ENCODE measurements at regions not wholly inside any gene's neighbourhood (a gene's known extent, or its start where the extent isn't known, plus 50 kb on each side); places are given as distances from the start of the nearest gene placed in this dataset.

GRCh38 chr13:69619651-69620050 is 488.0 kb upstream of the ATXN8OS start:
- intact Hi-C loops (cut with micrococcal nuclease; ENCODE audit: unreplicated experiment) = no loop called here
- Histone ChIP-seq H3K36me3 (ENCODE audit: control insufficient read depth, insufficient read depth, low read length) (no peaks in the 10 kb centered on the region), H3K4me1 (no peaks in the 10 kb centered on the region), H3K9me3 (no peaks in the 10 kb centered on the region), H3K27me3 (replicated peaks; ENCODE audit: control insufficient read depth, insufficient read depth, low read length) (no peaks in the 10 kb centered on the region), H3K4me3 (ENCODE audit: low read depth, low read length) (no peak overlapping the region)
- DNase-seq = no peak
- H3K27ac Mint-ChIP-seq (ENCODE audit: unreplicated experiment) = no peak overlapping the region
- no TSS peak for BruUV-seq (replicated peaks)
- no peaks in the 10 kb centered on the region for H3K9me3 Mint-ChIP-seq (ENCODE audit: unreplicated experiment)
- ChIA-PET CTCF (no interaction called here), POLR2A (no interaction called here)
- H3K4me3 Mint-ChIP-seq (ENCODE audit: unreplicated experiment) = no peak overlapping the region
- H3K27me3 Mint-ChIP-seq (ENCODE audit: insufficient read depth, unreplicated experiment) = no peaks in the 10 kb centered on the region
- no peaks in the 10 kb centered on the region for H3K36me3 Mint-ChIP-seq (ENCODE audit: insufficient read depth, unreplicated experiment)
- TF ChIP-seq CTCF (IDR thresholded peaks at IDR 0.05; ENCODE audit: insufficient read depth in 1 of 2, low read depth in 1 of 2, low read length in 1 of 2, severe bottlenecking in 1 of 2, unreplicated experiment in 1 of 2) = no peak
- no peaks in the 10 kb centered on the region for H3K4me1 Mint-ChIP-seq (ENCODE audit: low read depth, unreplicated experiment)

GRCh38 chr13:69618838-69619237 is 488.8 kb upstream of the ATXN8OS start:
- H3K9me3 Mint-ChIP-seq (ENCODE audit: unreplicated experiment) = no peaks in the 10 kb centered on the region
- Histone ChIP-seq H3K27me3 (replicated peaks; ENCODE audit: control insufficient read depth, insufficient read depth, low read length) (no peaks in the 10 kb centered on the region), H3K36me3 (ENCODE audit: control insufficient read depth, insufficient read depth, low read length) (no peaks in the 10 kb centered on the region), H3K9me3 (no peaks in the 10 kb centered on the region), H3K4me1 (no peaks in the 10 kb centered on the region), H3K4me3 (ENCODE audit: low read depth, low read length) (no peak overlapping the region)
- intact Hi-C loops (cut with micrococcal nuclease; ENCODE audit: unreplicated experiment) = no loop called here
- H3K36me3 Mint-ChIP-seq (ENCODE audit: insufficient read depth, unreplicated experiment) = no peaks in the 10 kb centered on the region
- no TSS peak for BruUV-seq (replicated peaks)
- no peak for TF ChIP-seq CTCF (IDR thresholded peaks at IDR 0.05; ENCODE audit: insufficient read depth in 1 of 2, low read depth in 1 of 2, low read length in 1 of 2, severe bottlenecking in 1 of 2, unreplicated experiment in 1 of 2)
- no peak overlapping the region for H3K4me3 Mint-ChIP-seq (ENCODE audit: unreplicated experiment)
- ChIA-PET CTCF (no interaction called here), POLR2A (no interaction called here)
- no peaks in the 10 kb centered on the region for H3K4me1 Mint-ChIP-seq (ENCODE audit: low read depth, unreplicated experiment)
- H3K27ac Mint-ChIP-seq (ENCODE audit: unreplicated experiment) = no peak overlapping the region
- no peaks in the 10 kb centered on the region for H3K27me3 Mint-ChIP-seq (ENCODE audit: insufficient read depth, unreplicated experiment)
- no peak for DNase-seq

GRCh38 chr13:69618393-69618792 is 489.2 kb upstream of the ATXN8OS start:
- BruUV-seq (replicated peaks) = no TSS peak
- Histone ChIP-seq H3K4me3 (ENCODE audit: low read depth, low read length) (no peak overlapping the region), H3K27me3 (replicated peaks; ENCODE audit: control insufficient read depth, insufficient read depth, low read length) (no peaks in the 10 kb centered on the region), H3K9me3 (no peaks in the 10 kb centered on the region), H3K36me3 (ENCODE audit: control insufficient read depth, insufficient read depth, low read length) (no peaks in the 10 kb centered on the region), H3K4me1 (no peaks in the 10 kb centered on the region)
- CTCF ChIA-PET = no interaction called here
- intact Hi-C loops (cut with micrococcal nuclease; ENCODE audit: unreplicated experiment) = no loop called here
- Mint-ChIP-seq H3K4me3 (ENCODE audit: unreplicated experiment) (no peak overlapping the region), H3K4me1 (ENCODE audit: low read depth, unreplicated experiment) (no peaks in the 10 kb centered on the region), H3K27ac (ENCODE audit: unreplicated experiment) (no peak overlapping the region), H3K36me3 (ENCODE audit: insufficient read depth, unreplicated experiment) (no peaks in the 10 kb centered on the region), H3K27me3 (ENCODE audit: insufficient read depth, unreplicated experiment) (no peaks in the 10 kb centered on the region), H3K9me3 (ENCODE audit: unreplicated experiment) (no peaks in the 10 kb centered on the region)
- DNase-seq = no peak
- POLR2A ChIA-PET = no interaction called here
- TF ChIP-seq CTCF (IDR thresholded peaks at IDR 0.05; ENCODE audit: insufficient read depth in 1 of 2, low read depth in 1 of 2, low read length in 1 of 2, severe bottlenecking in 1 of 2, unreplicated experiment in 1 of 2) = no peak

Measured in Caco-2 (cell line).